ENCODE measurements at regions not wholly inside any gene's neighbourhood (a gene's known extent, or its start where the extent isn't known, plus 50 kb on each side); places are given as distances from the start of the nearest gene placed in this dataset.

DNA sequence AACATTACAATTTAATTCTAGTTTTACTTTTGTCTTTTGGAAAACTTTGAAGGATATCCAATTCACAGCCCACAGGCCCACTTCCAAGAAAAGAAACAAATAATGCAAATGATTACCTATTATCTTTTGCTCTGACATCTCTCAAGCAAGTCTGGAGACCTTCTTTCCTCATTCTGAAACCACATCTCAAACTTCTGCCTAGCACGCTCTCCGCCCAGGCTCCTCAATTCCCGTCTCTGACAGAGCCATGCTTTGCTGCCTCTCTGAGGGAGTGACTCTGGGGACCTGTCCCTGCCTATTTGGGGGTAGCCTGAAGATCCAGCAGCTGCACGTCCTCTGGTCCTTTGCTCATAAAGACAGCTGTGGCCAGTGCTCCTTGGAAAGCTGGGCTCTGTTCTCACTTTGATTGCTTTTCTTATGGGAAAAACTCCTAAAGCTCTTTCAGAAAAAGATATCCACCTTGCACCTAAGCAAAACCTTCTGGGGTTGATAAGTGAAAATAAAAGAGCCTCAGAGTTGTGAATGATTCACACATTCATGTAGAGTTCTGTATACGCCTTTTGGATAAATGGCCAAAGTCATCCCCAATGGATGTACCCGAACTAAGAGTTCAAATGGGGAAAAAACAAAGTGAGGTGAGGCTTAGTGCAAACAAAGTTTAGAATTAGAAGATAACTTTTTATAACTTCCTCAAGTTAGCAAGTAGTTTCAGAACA lies 72.4 kb upstream of the TNIP3 start:
- no peak for TF ChIP-seq HOXB13 (CRISPR knock-in tag; IDR thresholded peaks at IDR 0.05; ENCODE audit: low read depth)
- TF ChIP-seq BHLHE40 (IDR thresholded peaks at IDR 0.05; ENCODE audit: low read depth, low read length) = no peak
- no peak for TF ChIP-seq SMC3 (IDR thresholded peaks at IDR 0.05)
- TF ChIP-seq USF2 (IDR thresholded peaks at IDR 0.05) = no peak
- TF ChIP-seq JUN (IDR thresholded peaks at IDR 0.05) = no peak
- TF ChIP-seq, protein P1, sequence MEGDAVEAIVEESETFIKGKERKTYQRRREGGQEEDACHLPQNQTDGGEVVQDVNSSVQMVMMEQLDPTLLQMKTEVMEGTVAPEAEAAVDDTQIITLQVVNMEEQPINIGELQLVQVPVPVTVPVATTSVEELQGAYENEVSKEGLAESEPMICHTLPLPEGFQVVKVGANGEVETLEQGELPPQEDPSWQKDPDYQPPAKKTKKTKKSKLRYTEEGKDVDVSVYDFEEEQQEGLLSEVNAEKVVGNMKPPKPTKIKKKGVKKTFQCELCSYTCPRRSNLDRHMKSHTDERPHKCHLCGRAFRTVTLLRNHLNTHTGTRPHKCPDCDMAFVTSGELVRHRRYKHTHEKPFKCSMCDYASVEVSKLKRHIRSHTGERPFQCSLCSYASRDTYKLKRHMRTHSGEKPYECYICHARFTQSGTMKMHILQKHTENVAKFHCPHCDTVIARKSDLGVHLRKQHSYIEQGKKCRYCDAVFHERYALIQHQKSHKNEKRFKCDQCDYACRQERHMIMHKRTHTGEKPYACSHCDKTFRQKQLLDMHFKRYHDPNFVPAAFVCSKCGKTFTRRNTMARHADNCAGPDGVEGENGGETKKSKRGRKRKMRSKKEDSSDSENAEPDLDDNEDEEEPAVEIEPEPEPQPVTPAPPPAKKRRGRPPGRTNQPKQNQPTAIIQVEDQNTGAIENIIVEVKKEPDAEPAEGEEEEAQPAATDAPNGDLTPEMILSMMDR (IDR thresholded peaks at IDR 0.05) = no peak
- TF ChIP-seq MYC (IDR thresholded peaks at IDR 0.05; ENCODE audit: borderline replicate concordance, low read length) = no peak
- TF ChIP-seq ZNF302 (CRISPR knock-in tag; IDR thresholded peaks at IDR 0.05) = no peak

Data from A549 (cell line).